ENCODE measurements at regions not wholly inside any gene's neighbourhood (a gene's known extent, or its start where the extent isn't known, plus 50 kb on each side); places are given as distances from the start of the nearest gene placed in this dataset.

- no peak for DNase-seq (ENCODE audit: low spot score)
Observed at GRCh38 chr5:167753725-167754490, 537.5 kb upstream of the WWC1 start.

DNA sequence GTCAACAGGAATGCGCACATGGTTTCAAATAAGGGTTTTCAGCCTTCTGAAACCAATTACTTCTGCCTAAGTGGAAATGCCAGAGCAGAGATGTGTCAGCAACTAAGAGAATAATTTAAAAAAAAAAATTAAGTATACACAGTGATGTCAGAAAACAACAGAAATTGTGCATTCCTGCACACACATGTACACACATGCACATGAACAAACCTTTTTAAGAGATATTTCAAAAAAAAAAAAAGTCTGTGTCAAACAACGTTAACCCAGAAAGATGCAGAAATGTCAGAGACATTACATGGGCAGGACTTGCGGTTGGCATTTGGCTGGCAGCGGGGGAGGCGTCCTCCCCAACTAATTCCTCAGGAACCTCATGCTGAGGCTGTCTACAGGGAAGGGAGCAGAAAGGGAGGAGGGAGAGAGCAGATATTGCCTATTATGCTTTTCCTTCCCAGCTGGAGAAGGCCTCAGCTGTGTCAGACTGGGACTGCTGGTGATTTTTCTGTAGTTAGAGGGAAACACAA, 536.9 kb upstream of the WWC1 start:
- DNase-seq (ENCODE audit: low spot score): peak; percentile 77

DNA sequence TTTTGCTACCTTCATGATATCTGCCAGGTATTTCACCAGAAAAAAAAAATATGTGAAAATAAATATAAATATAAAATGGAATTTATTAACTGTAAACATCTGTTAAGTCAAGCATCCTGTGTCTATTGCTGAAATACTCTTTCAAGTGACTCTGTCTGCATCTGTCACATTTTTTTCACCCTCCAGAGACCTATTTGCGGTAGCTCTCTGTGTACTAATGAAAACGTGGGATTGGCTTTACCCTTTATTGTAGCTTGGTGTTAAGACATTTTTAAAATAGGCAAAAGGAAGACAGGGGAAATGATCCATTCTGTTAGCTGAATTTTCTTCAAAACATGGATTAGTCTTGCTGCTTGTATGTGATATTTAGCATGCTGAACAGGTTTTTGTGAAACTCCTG, 536.0 kb upstream of the WWC1 start:
- DNase-seq (ENCODE audit: low spot score): no peak

DNA sequence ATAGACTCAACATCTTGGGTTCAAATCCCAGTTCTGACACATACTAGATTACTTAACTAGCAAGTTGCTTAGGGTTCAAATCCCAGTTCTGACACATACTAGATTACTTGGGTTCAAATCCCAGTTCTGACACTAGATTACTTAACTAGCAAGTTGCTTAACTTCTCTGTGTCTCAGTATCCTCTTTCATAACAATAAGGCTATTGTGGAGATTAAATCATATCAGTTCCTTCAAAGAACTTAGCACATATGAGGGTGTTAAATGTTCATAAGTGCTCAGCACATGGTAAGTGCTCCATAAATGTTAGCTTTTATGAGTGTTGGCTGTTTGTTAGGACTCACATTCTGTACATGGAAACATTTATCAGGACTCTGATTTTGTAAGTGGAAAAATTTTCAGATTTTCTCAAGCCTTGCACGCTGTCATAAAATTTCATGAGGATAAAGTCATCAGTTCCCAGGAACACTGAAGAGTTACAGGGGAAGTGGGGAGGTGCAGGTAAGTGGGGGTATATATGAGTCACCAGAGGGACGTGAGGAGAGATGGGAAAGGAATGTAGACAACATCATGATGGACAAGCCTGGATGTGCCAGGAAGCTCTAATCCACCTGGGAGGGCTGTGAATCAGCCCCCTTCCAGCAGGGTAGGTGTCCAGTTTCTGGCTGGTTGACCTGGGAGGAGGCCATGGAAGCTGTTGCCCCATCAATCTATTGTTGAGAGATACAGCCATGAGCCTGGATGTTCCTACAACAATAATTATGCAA, 532.2 kb upstream of the WWC1 start:
- no peak for DNase-seq (ENCODE audit: low spot score)

DNA sequence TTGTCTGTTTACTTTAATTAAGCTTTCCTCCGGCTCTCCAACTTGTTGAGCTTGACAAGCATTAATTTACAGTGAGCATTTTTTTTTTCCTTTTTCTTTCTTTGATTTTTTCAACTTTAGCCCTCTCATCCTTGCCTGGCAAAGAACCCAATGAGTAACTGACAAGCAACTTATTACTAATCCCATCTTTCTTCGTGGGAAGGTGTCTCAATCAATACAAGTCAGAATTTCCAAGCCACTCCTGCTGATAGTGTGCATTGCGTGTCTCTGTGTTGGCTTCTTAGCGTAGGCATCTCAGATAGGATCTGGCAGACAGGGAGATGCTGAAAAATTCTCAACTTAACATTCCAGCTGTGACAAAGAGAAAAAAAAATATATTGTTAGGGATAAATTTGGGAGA, 527.7 kb upstream of the WWC1 start:
- DNase-seq (ENCODE audit: low spot score): peak; percentile 58

- DNase-seq (ENCODE audit: low spot score): no peak
Observed at GRCh38 chr5:167764641-167765289, 526.7 kb upstream of the WWC1 start.

- no peak for DNase-seq (ENCODE audit: low spot score)
Observed at GRCh38 chr5:167765352-167765751, 526.1 kb upstream of the WWC1 start.

DNA sequence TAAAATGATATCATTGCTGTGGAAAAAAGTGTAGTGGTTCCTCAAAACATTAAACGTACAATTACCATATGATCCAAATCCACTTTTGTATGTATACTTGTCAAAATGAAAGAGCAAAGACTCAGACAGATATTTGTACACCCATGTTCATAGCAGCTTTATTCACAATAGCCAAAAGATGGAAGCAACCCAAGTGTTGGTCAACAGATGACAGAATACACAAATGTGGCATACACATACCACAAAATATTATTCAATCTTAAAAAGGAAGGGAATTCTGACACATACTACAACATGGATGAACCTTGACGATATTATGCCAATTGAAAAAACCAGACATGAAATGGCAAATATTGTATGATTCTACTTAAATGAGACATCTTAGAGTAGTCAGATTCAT, 524.5 kb upstream of the WWC1 start:
- DNase-seq (ENCODE audit: low spot score): no peak

DNA sequence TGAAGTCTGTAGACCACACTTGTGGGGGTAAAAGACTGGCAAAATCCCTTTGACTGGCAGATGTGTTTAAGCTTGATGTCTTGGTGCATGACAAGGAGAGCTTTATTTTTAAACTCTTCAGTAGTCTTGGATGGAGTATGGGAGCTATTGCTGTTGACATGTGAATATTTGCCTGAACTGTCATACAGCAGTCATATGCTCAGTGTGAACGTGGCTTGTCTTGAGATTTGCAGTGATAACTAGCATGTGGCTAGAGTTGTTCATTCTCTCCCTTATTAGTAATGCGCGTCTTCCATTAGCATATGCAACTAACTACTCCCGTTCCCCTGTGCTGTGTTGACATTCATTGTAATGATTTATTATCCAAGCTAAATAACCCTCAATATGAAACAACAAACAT, 523.6 kb upstream of the WWC1 start:
- DNase-seq (ENCODE audit: low spot score): no peak

DNA sequence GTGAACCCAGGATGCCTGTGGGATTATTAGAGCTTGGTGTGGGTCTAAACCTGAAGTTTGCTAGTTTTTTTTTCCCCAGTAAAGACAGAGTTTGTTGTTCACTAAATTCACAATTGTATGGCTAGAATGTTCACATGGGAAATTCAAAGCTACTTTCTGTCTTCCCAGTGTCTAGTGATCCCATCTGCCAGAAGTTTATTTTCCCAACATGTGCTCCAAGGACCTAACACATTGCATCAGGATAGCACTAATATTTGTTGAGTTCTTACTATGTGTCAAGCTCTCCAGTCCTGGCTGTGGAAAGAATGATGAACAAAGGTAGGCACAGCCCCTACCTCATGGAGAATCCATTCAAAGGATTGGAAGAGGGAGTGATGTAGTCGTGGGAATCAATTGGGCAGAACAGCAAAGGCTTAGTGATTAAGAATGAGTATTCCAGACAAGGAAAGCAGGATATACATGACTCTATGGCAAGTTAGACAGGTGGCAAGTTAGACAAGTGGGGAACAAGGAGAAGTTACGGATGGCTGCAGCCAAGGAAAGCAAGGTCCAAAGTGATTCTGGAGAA, 521.5 kb upstream of the WWC1 start:
- DNase-seq (ENCODE audit: low spot score): no peak

- DNase-seq (ENCODE audit: low spot score): peak; percentile 59
Observed at GRCh38 chr5:167770461-167770860, 521.0 kb upstream of the WWC1 start.

DNA sequence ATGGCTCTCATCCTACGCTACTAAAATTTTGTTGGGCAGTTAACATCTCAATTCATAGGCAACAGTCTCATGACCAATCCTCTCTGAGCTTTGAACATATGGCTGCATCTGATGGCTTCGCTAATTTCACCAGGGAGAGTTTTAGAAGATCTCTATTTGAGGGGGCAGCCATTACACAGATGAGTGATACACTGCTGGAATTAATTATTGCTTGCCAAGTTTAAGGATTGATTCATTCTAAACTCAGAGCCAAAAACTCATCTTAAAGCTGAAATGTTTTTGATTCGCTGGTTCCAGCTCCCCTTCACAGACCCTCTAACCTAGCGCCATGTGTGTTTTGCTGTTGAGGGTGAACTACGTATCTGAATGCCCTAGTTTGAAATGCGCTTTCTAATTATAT, 519.9 kb upstream of the WWC1 start:
- DNase-seq (ENCODE audit: low spot score): no peak

DNA sequence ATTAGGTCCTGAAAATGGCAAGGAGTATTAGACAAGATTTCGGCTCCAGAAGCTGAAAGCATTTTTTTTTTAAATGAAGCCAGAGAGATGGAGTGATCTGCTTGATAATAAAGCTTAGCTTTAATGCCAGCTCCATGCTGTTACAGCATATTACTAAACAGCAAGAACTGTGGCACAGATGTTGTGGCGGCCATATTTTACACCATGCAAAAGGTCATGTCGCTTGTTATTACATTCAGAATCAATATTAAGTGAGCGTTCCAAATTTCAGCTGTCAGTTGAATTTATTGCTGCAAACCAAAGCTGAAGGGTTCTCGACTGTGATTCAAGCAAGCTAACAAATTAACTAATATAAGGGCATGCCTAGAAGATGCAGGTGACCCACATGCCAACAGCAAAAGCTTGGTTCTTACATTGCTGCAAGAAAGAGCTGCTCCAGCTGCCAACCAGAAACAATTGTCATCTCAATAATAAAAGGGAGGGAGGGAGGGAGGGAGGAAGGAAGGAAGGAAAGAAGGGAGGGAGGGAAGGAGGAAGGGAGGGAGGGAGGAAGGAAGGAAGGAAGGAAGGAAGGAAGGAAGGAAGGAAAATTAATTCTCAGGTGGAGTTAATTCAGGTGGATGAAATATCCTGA, 517.7 kb upstream of the WWC1 start:
- no peak for DNase-seq (ENCODE audit: low spot score)

DNA sequence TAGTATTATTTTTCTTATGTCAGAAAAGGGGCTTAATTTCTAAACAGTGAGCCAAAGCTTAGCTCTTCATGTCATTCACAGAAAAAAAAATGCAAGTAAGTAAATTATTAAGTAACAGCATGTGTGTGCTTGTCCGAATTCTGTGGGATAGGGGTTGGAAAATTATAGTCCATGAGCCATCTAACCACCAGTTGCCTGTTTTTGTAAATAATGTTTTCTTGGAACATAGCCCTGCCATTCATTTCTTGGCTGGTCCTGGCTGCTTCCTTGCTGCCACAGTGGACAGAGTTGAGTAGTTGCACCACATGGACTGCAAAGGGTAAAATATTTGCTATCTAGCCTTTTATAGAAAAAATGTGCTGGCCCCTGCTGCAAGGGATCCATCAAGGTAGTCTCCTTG, 513.7 kb upstream of the WWC1 start:
- DNase-seq (ENCODE audit: low spot score): peak; percentile 49

- no peak for DNase-seq (ENCODE audit: low spot score)
Observed at GRCh38 chr5:167778228-167778627, 513.2 kb upstream of the WWC1 start.

GRCh38 chr5:167779644-167780043, 511.8 kb upstream of the WWC1 start:
- DNase-seq (ENCODE audit: low spot score): no peak

- no peak for DNase-seq (ENCODE audit: low spot score)
Observed at GRCh38 chr5:167780177-167780576, 511.3 kb upstream of the WWC1 start.

GRCh38 chr5:167783145-167783817, 508.2 kb upstream of the WWC1 start:
- DNase-seq (ENCODE audit: low spot score): no peak

DNA sequence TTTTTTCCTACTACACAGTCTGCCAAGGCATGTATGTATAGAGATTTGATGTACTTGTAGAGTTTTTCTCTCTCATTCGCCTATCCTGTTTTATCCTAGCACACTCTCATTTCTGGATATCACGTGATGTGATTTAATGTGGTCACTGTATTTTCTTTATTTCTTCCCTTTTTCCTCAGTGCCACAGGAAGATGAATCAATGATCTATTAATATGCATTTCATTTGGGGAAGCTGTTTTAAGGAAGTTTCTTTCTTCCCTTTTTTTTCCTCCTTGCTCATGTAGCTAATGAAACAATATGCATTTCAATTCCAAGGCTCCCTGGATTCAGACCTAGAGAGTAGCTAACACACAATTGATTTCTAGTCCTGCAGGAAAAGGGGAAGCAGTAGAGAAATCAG, 506.3 kb upstream of the WWC1 start:
- DNase-seq (ENCODE audit: low spot score): no peak

GRCh38 chr5:167785901-167786300, 505.5 kb upstream of the WWC1 start:
- no peak for DNase-seq (ENCODE audit: low spot score)

- peak; percentile 28 for DNase-seq (ENCODE audit: low spot score)
Observed at GRCh38 chr5:167786871-167787578, 504.4 kb upstream of the WWC1 start.

Data from GM03348 (cell line).